GM10248 (cell line): ENCODE measurements at regions not wholly inside any gene's neighbourhood (a gene's known extent, or its start where the extent isn't known, plus 50 kb on each side); places are given as distances from the start of the nearest gene placed in this dataset.

Experiments
- CTCF ChIA-PET: fragments of 300-600 bp; sonication (Branson Sonifier 250); formaldehyde crosslinking; extraction: SDS; loops from one replicate; lab custom pipeline; 2021; ENCODE audit warnings: antibody characterized with exemption; lab: Yijun Ruan, JAX
- POLR2A ChIA-PET: fragments of 350-650 bp; sonication (Branson Sonifier 250); formaldehyde crosslinking; extraction: SDS; loops from one replicate; lab custom pipeline; 2020; ENCODE audit warnings: antibody characterized with exemption; lab: Yijun Ruan, JAX
- DNase-seq: peaks from one replicate; pipeline ENCODE4 v3.0.0; 2012; ENCODE audit errors: extremely low spot score
- TF ChIP-seq, protein P1 (sequence below): IDR thresholded peaks from 2 replicates; pipeline ENCODE4 v1.5.1; 2012; ENCODE audit warnings: mild to moderate bottlenecking, low read depth; ENCODE audit errors: extremely low read depth, missing control alignments, control extremely low read depth

DNA sequence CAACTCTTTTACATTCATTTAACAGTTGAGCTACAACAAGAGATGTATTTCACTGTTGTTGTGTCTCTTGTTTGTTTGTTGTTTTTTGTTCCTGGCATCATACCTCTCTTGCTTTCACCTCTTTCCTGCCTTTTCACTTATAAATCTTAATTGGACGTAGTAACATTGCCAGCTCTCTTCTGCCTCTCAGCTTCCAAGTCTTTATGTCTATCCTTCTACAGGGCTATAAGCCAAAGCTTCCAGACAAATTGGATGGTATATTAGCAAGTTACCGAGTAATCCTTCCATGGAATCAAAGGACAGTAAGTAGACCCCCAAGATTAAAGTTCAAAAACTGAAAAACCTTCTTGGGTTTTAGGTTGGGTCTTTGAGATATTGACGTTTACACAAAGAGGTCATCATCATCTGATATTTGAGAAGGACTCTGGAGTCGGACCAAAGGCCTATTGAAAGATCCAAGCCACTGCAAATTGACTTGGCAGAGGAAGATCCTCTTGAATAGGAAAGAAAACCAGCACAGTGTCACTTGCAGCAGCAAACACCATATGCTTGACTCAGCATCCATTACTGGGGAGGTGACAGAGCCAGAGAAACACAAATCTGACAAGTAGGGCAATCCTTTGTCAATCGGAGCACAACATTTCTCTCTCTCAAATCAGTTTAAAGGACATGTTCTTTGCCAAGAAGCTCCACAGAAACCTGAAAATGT lies 648.5 kb upstream of the NR2F2 start:
- no peak for DNase-seq
- POLR2A ChIA-PET, result no interaction called here
- TF ChIP-seq, protein P1, sequence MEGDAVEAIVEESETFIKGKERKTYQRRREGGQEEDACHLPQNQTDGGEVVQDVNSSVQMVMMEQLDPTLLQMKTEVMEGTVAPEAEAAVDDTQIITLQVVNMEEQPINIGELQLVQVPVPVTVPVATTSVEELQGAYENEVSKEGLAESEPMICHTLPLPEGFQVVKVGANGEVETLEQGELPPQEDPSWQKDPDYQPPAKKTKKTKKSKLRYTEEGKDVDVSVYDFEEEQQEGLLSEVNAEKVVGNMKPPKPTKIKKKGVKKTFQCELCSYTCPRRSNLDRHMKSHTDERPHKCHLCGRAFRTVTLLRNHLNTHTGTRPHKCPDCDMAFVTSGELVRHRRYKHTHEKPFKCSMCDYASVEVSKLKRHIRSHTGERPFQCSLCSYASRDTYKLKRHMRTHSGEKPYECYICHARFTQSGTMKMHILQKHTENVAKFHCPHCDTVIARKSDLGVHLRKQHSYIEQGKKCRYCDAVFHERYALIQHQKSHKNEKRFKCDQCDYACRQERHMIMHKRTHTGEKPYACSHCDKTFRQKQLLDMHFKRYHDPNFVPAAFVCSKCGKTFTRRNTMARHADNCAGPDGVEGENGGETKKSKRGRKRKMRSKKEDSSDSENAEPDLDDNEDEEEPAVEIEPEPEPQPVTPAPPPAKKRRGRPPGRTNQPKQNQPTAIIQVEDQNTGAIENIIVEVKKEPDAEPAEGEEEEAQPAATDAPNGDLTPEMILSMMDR, result no peak
- CTCF ChIA-PET, result no interaction called here

DNA sequence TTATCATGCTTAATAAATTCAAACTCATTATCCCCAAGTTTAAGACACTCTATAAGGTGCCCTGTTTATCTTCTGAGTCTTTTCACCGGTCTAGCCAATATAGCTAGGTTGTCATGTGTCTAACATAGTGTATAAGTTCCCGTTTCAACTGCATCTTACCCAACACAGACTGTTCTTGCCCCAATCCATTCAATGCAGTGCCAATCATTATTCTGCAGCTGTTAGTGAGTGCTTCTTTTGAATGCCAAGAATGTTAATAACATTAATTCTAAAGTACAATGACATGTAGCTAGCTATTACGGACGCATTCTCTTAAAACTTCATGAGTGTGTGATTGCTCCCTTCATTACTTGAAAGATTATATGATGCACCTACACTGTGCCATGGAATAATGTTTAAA lies 646.4 kb upstream of the NR2F2 start:
- TF ChIP-seq, protein P1, result no peak
- POLR2A ChIA-PET, result no interaction called here
- DNase-seq, result no peak
- CTCF ChIA-PET, result no interaction called here

DNA sequence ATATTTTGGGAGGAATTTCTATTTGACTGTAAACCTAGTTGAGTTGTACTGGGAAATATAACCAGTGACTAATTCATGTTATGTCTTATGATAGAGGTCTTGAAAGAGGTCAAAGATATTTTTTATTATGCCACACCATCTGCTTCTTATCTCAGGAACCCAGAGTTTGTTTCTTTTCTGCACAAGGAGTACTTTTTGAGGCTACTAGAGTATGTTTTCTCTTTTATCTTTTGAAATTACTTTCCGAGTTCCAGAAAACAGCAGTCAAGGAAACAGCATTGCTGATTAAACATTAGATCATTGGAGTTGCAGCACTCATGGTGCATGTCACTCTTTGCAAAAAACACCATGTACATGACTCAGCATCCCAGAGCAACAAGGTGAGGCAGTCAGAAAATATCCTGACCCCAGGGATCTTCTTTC lies 645.8 kb upstream of the NR2F2 start:
- ChIA-PET POLR2A (no interaction called here), CTCF (no interaction called here)
- DNase-seq, result no peak
- TF ChIP-seq, protein P1, result no peak

DNA sequence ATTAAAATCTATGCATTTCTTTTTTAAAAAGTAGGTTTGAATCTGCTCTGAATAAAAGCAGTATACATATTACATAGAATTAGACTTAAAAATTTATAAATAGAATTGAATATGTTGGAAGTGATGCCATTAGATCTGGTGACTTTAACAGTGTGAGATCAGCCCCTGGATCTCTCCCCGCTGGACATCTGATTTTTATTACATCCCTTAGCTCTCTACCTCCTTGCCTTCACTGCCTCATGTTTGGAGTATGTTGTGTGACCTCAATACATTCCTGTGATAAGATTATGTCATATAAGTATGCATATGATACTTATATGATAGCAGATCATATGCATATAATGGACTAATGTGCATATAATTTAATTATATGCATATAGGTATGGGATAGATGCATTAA lies 643.4 kb upstream of the NR2F2 start:
- ChIA-PET CTCF (no interaction called here), POLR2A (no interaction called here)
- no peak for DNase-seq
- TF ChIP-seq, protein P1, result no peak

DNA sequence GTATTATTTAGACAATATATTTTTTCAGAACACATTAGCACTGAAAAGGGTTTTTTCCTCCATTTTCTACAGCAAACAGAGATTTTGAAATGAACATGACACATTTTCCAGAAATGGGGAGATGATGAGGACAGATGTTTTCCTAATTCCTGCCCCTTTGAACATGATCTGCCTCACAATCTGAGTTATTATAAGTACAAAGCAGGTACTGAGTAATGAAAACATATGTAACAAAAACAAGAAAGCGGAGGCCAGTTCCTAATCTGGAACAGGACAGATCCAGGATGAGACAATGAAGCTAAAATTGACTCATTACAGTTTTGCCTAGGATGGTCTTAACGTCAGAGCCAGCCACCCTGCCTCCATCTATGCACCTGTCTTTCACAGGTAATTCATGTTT lies 642.8 kb upstream of the NR2F2 start:
- ChIA-PET CTCF (no interaction called here), POLR2A (no interaction called here)
- TF ChIP-seq, protein P1, result no peak
- DNase-seq, result no peak

DNA sequence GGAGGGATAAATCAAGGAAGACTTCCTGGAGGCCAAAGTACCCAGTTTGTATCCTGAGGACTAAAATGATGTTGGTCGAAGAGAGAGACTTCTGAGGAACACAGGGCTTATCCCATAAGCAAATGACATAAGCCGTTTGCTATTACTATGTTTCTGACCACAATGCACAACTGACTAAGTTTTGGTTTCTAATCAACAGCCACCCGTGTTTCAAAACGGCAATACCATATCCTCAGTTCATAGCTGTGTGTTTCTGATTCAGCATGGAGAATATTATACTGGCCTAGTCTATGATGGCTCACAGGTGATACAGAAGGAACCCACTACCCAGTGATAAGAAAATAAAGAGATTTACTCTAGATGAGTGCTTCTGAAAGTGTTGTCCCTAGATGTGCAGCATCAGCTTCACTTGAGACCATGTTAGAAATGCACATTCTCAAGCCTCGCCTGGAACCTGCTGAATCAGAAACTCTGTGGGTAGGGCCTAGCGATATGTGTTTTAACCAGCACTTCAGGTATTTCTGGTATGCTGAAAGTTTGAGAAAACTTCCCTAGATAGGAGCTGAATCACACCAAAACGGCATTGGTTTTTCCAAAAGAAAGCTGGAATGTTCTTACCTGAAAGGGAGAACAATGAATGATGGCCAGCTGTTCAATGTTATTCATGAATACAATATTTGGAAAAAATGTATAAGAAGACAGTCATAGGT lies 639.7 kb upstream of the NR2F2 start:
- CTCF ChIA-PET, result interaction anchor here (0.8 to 1.2 kb wide), 3 partner anchors 7 to 18 kb away, joined by 3 read pairs; no protein-coding TSS in a partner anchor
- POLR2A ChIA-PET, result no interaction called here
- DNase-seq, result no peak
- TF ChIP-seq, protein P1, result no peak
